WTC11 (cell line): ENCODE measurements at regions not wholly inside any gene's neighbourhood (a gene's known extent, or its start where the extent isn't known, plus 50 kb on each side); places are given as distances from the start of the nearest gene placed in this dataset.

Source experiments
- CREM ChIP-seq: sonication (generic); formaldehyde crosslinking; IDR thresholded peaks from 2 replicates; pipeline ENCODE4 v1.8.1; 2022; ENCODE audit warnings: mild to moderate bottlenecking, missing genetic modification reagents, moderate library complexity
- ESRRA ChIP-seq: sonication (generic); formaldehyde crosslinking; IDR thresholded peaks from 2 replicates; pipeline ENCODE4 v1.8.1; 2022; ENCODE audit warnings: mild to moderate bottlenecking, missing genetic modification reagents, borderline replicate concordance
- FOXK1 ChIP-seq: sonication (generic); formaldehyde crosslinking; IDR thresholded peaks from 2 replicates; pipeline ENCODE4 v1.8.0; 2022; ENCODE audit warnings: mild to moderate bottlenecking, moderate library complexity, missing genetic modification reagents
- NFATC4 ChIP-seq: fragments of 250-450 bp; sonication (Bioruptor Pico); IDR thresholded peaks from 2 replicates; pipeline ENCODE4 v1.9.0; 2021; ENCODE audit warnings: mild to moderate bottlenecking
- ZBTB21 ChIP-seq: sonication (generic); formaldehyde crosslinking; IDR thresholded peaks from 2 replicates; pipeline ENCODE4 v1.8.1; 2023; ENCODE audit warnings: mild to moderate bottlenecking, missing genetic modification reagents, borderline replicate concordance
- ZNF232 ChIP-seq: sonication (generic); formaldehyde crosslinking; IDR thresholded peaks from 2 replicates; pipeline ENCODE4 v1.8.0; 2022; ENCODE audit warnings: mild to moderate bottlenecking, missing genetic modification reagents
- ZNF416 ChIP-seq: fragments of 250-450 bp; sonication (Bioruptor Pico); IDR thresholded peaks from 2 replicates; pipeline ENCODE4 v1.9.0; 2021; ENCODE audit warnings: mild to moderate bottlenecking, inconsistent platforms
- TF ChIP-seq, protein P1 (sequence below): fragments of 200-600 bp; IDR thresholded peaks from 2 replicates; pipeline ENCODE4 v1.8.0; 2022; ENCODE audit warnings: antibody characterized with exemption
- TF ChIP-seq, protein P2 (sequence below): sonication (generic); formaldehyde crosslinking; IDR thresholded peaks from 2 replicates; pipeline ENCODE4 v1.8.1; 2022; ENCODE audit warnings: mild to moderate bottlenecking, missing genetic modification reagents, moderate library complexity, borderline replicate concordance
- TF ChIP-seq, protein P3 (sequence below): sonication (generic); formaldehyde crosslinking; conservative IDR thresholded peaks from 2 replicates; pipeline ENCODE4 v1.8.1; 2023; ENCODE audit warnings: mild to moderate bottlenecking, low read depth, missing genetic modification reagents, moderate library complexity

DNA sequence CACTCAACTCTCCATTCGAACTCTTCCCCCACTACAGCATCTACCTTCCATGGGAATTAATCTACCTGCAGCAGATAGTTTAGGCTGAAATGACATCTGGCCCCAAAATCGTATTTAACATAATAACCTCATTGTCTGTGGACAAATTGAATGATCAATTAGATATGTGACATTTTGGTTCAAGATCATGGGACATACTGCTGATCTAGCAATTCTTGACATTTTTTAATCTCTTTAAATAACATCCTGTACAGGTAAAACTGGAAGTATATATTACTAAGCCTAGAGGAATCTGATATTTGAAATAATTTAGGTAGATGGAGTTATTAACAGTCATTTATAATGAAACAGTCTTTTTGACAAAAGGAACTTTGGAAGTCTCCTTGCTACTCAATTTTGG, 702.5 kb downstream of the NLGN4X start:
- TF ChIP-seq ESRRA (CRISPR knock-in tag), result no peak
- TF ChIP-seq, protein P1, sequence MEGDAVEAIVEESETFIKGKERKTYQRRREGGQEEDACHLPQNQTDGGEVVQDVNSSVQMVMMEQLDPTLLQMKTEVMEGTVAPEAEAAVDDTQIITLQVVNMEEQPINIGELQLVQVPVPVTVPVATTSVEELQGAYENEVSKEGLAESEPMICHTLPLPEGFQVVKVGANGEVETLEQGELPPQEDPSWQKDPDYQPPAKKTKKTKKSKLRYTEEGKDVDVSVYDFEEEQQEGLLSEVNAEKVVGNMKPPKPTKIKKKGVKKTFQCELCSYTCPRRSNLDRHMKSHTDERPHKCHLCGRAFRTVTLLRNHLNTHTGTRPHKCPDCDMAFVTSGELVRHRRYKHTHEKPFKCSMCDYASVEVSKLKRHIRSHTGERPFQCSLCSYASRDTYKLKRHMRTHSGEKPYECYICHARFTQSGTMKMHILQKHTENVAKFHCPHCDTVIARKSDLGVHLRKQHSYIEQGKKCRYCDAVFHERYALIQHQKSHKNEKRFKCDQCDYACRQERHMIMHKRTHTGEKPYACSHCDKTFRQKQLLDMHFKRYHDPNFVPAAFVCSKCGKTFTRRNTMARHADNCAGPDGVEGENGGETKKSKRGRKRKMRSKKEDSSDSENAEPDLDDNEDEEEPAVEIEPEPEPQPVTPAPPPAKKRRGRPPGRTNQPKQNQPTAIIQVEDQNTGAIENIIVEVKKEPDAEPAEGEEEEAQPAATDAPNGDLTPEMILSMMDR, result no peak
- no peak for TF ChIP-seq ZBTB21
- TF ChIP-seq CREM (CRISPR knock-in tag), result no peak
- TF ChIP-seq ZNF232 (CRISPR knock-in tag), result no peak
- no peak for TF ChIP-seq FOXK1
- TF ChIP-seq, protein P2, sequence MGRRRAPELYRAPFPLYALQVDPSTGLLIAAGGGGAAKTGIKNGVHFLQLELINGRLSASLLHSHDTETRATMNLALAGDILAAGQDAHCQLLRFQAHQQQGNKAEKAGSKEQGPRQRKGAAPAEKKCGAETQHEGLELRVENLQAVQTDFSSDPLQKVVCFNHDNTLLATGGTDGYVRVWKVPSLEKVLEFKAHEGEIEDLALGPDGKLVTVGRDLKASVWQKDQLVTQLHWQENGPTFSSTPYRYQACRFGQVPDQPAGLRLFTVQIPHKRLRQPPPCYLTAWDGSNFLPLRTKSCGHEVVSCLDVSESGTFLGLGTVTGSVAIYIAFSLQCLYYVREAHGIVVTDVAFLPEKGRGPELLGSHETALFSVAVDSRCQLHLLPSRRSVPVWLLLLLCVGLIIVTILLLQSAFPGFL (CRISPR knock-in tag), result no peak
- TF ChIP-seq, protein P3, sequence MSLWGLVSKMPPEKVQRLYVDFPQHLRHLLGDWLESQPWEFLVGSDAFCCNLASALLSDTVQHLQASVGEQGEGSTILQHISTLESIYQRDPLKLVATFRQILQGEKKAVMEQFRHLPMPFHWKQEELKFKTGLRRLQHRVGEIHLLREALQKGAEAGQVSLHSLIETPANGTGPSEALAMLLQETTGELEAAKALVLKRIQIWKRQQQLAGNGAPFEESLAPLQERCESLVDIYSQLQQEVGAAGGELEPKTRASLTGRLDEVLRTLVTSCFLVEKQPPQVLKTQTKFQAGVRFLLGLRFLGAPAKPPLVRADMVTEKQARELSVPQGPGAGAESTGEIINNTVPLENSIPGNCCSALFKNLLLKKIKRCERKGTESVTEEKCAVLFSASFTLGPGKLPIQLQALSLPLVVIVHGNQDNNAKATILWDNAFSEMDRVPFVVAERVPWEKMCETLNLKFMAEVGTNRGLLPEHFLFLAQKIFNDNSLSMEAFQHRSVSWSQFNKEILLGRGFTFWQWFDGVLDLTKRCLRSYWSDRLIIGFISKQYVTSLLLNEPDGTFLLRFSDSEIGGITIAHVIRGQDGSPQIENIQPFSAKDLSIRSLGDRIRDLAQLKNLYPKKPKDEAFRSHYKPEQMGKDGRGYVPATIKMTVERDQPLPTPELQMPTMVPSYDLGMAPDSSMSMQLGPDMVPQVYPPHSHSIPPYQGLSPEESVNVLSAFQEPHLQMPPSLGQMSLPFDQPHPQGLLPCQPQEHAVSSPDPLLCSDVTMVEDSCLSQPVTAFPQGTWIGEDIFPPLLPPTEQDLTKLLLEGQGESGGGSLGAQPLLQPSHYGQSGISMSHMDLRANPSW (CRISPR knock-in tag), result no peak
- TF ChIP-seq ZNF416, result no peak
- TF ChIP-seq NFATC4 (CRISPR knock-in tag), result no peak
